MCF 10A (cell line): ENCODE measurements at regions not wholly inside any gene's neighbourhood (a gene's known extent, or its start where the extent isn't known, plus 50 kb on each side); places are given as distances from the start of the nearest gene placed in this dataset.

Experiments used
- BruUV-seq: library from RNA; stranded (reverse); fragments of 400-500 nt; replicated peaks from 2 replicates; lab custom pipeline; 2021; lab: Mats Ljungman, UMichigan
- CTCF ChIA-PET: fragments of 300-600 bp; sonication (Branson Sonifier 250); formaldehyde crosslinking; extraction: SDS; loops from one replicate; lab custom pipeline; 2021; ENCODE audit warnings: antibody characterized with exemption, inconsistent platforms; lab: Yijun Ruan, JAX
- POLR2A ChIA-PET: fragments of 300-600, 350-650 bp; sonication (Branson Sonifier 250); formaldehyde crosslinking; extraction: SDS; loops from one replicate; lab custom pipeline; 2020; ENCODE audit warnings: antibody characterized with exemption, inconsistent platforms; lab: Yijun Ruan, JAX
- DNase-seq: peaks from one replicate; pipeline ENCODE4 v3.0.0-alpha.2; 2018; ENCODE audit not compliant: unreplicated experiment
- H3K27ac Mint-ChIP-seq: one replicate; pipeline ENCODE4 v1.8.0; 2022; ENCODE audit warnings: mild to moderate bottlenecking, low read depth, mixed read lengths; ENCODE audit not compliant: unreplicated experiment
- H3K27me3 Mint-ChIP-seq: one replicate; pipeline ENCODE4 v1.8.0; 2022; ENCODE audit warnings: mixed read lengths; ENCODE audit not compliant: insufficient read depth, unreplicated experiment
- H3K36me3 Mint-ChIP-seq: one replicate; pipeline ENCODE4 v1.8.0; 2022; ENCODE audit warnings: mild to moderate bottlenecking, moderate library complexity, mixed read lengths; ENCODE audit not compliant: insufficient read depth, unreplicated experiment
- H3K4me1 Mint-ChIP-seq: one replicate; pipeline ENCODE4 v1.8.0; 2022; ENCODE audit warnings: mixed read lengths; ENCODE audit not compliant: insufficient read depth, unreplicated experiment
- H3K4me3 Mint-ChIP-seq: one replicate; pipeline ENCODE4 v1.8.0; 2022; ENCODE audit warnings: mild to moderate bottlenecking, moderate library complexity, mixed read lengths; ENCODE audit not compliant: unreplicated experiment
- H3K9me3 Mint-ChIP-seq: one replicate; pipeline ENCODE4 v1.8.0; 2022; ENCODE audit warnings: mixed read lengths; ENCODE audit not compliant: unreplicated experiment
- CTCF ChIP-seq: fragments of 200-600 bp; IDR thresholded peaks from one replicate; pipeline ENCODE4 v1.8.0; 2022; ENCODE audit warnings: antibody characterized with exemption, mild to moderate bottlenecking; ENCODE audit not compliant: unreplicated experiment
- intact Hi-C: fragments of 100-400 bp; cut with micrococcal nuclease; formaldehyde crosslinking; loops from 2 replicates; pipeline ENCODE4 v1.14.1; 2022

GRCh38 chr6:117074672-117075071, 190.7 kb upstream of the VGLL2 start:
- Mint-ChIP-seq H3K9me3 (no peaks in the 10 kb centered on the region), H3K36me3 (no peaks in the 10 kb centered on the region), H3K27me3 (peaks cover 72% of the 10 kb centered on the region), H3K4me3 (no peak overlapping the region), H3K27ac (no peak overlapping the region), H3K4me1 (no peaks in the 10 kb centered on the region)
- intact Hi-C loops, result no loop called here
- CTCF ChIA-PET, result interaction anchor here (0.6 kb wide), 1 partner anchor 86 kb away, joined by 3 read pairs; no protein-coding TSS in a partner anchor
- DNase-seq, result no peak
- TF ChIP-seq CTCF, result no peak
- POLR2A ChIA-PET, result no interaction called here
- BruUV-seq, result no TSS peak

GRCh38 chr6:117075218-117075617, 190.1 kb upstream of the VGLL2 start:
- no TSS peak for BruUV-seq
- H3K9me3 Mint-ChIP-seq, result no peaks in the 10 kb centered on the region
- peaks cover 76% of the 10 kb centered on the region for H3K27me3 Mint-ChIP-seq
- POLR2A ChIA-PET, result no interaction called here
- intact Hi-C loops, result no loop called here
- no peak for TF ChIP-seq CTCF
- H3K4me1 Mint-ChIP-seq, result no peaks in the 10 kb centered on the region
- no peaks in the 10 kb centered on the region for H3K36me3 Mint-ChIP-seq
- H3K4me3 Mint-ChIP-seq, result no peak overlapping the region
- DNase-seq, result no peak
- CTCF ChIA-PET, result no interaction called here
- no peak overlapping the region for H3K27ac Mint-ChIP-seq

GRCh38 chr6:117076076-117076475, 189.3 kb upstream of the VGLL2 start:
- POLR2A ChIA-PET, result no interaction called here
- Mint-ChIP-seq H3K27ac (no peak overlapping the region), H3K36me3 (no peaks in the 10 kb centered on the region), H3K27me3 (peaks cover 68% of the 10 kb centered on the region), H3K9me3 (no peaks in the 10 kb centered on the region), H3K4me1 (no peaks in the 10 kb centered on the region), H3K4me3 (no peak overlapping the region)
- intact Hi-C loops, result no loop called here
- TF ChIP-seq CTCF, result no peak
- CTCF ChIA-PET, result no interaction called here
- no TSS peak for BruUV-seq
- DNase-seq, result no peak

- Mint-ChIP-seq H3K36me3 (no peaks in the 10 kb centered on the region), H3K4me3 (no peak overlapping the region), H3K27ac (no peak overlapping the region), H3K27me3 (peaks cover 66% of the 10 kb centered on the region), H3K9me3 (no peaks in the 10 kb centered on the region), H3K4me1 (no peaks in the 10 kb centered on the region)
- TF ChIP-seq CTCF, result no peak
- ChIA-PET POLR2A (interaction anchor here (0.7 kb wide), 1 partner anchor 796 kb away, joined by 3 read pairs; no protein-coding TSS in a partner anchor), CTCF (no interaction called here)
- intact Hi-C loops, result no loop called here
- no TSS peak for BruUV-seq
- DNase-seq, result no peak
Observed at GRCh38 chr6:117077300-117077699, 188.1 kb upstream of the VGLL2 start.
